GM12865 (cell line): ENCODE measurements at regions not wholly inside any gene's neighbourhood (a gene's known extent, or its start where the extent isn't known, plus 50 kb on each side); places are given as distances from the start of the nearest gene placed in this dataset.

Experiments
- DNase-seq: peaks from one replicate; pipeline ENCODE4 v3.0.0; 2010; ENCODE audit warnings: low read depth
- H3K4me3 ChIP-seq: 2 replicates; pipeline ENCODE4 v1.5.1; 2011; ENCODE audit warnings: mild to moderate bottlenecking, low read depth, low read length, control low read depth
- TF ChIP-seq, protein P1 (sequence below): IDR thresholded peaks from 2 replicates; pipeline ENCODE4 v1.5.1; 2011; ENCODE audit warnings: low read length, control low read depth, low read depth, inconsistent platforms; ENCODE audit not compliant: insufficient read depth; ENCODE audit errors: missing control alignments

DNA sequence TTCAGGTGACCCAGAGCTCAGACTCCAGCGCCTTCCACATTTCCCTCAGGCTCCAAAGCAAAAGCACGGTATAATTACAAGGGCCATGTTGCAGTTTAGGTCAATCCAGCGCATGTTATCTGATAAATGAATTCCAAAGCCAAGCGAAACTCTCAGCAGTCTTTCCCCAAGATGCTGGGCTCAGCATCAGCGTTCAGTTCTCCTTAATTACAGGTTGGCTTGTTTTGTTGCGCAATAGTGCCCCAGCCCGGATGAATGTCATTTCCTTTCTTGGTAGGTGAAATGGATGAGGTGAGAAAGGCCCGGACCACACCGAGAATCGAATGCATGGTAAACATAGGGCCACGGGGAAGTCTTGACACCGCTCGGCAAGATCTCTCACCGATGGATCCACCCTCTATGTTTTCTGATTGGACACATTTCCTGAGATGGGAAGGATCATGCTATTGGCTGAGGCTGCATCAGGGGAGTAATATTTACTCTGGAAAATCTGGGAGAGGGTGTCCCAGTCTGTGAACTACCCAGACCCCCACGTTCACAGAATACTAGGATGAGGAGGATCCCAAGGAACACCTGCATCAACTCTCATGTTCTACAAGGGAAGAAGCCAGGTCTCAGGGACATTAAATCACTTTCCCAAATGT is 221.2 kb upstream of the ANKRD55 start:
- H3K4me3 ChIP-seq = no peak overlapping the region
- TF ChIP-seq, protein P1, sequence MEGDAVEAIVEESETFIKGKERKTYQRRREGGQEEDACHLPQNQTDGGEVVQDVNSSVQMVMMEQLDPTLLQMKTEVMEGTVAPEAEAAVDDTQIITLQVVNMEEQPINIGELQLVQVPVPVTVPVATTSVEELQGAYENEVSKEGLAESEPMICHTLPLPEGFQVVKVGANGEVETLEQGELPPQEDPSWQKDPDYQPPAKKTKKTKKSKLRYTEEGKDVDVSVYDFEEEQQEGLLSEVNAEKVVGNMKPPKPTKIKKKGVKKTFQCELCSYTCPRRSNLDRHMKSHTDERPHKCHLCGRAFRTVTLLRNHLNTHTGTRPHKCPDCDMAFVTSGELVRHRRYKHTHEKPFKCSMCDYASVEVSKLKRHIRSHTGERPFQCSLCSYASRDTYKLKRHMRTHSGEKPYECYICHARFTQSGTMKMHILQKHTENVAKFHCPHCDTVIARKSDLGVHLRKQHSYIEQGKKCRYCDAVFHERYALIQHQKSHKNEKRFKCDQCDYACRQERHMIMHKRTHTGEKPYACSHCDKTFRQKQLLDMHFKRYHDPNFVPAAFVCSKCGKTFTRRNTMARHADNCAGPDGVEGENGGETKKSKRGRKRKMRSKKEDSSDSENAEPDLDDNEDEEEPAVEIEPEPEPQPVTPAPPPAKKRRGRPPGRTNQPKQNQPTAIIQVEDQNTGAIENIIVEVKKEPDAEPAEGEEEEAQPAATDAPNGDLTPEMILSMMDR = no peak
- DNase-seq = no peak

DNA sequence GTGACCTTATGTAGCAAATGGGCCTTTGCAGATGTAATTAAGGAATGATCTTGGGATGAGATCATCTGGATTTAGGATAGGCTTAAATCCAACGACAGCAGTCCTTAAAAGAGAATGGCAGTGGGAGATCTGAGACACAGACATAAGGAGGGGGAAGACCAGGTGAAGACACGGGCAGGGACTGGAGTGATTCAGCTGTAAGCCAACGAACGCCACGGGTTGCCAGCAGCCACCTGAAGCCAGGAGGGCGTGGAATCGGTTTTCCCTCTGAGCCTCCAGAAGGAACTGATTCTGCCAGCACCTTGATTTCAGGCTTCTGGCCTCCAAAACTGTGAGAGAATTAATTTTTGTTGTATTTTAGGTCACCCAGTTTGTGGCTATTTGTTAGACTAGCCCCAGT is 218.6 kb upstream of the ANKRD55 start:
- TF ChIP-seq, protein P1 = no peak
- DNase-seq = no peak
- H3K4me3 ChIP-seq = no peak overlapping the region

DNA sequence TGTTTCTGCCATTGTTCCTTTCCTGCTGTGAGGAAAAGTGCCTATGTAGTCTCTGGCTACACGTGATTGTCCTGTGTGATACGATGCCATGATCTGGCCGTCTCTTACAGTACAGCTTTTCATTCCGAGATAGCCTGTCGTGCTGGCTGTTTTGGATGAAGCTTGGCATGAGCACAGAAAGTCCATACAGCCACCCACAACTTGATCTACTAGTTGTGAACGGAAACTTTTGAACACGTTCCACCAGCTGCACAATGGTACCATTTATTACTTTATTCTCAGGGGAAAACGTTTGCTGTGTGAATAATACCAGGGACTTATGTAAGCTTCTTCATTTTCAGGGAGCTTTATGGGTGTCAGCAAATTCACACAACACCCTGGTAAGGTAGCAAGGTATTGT is 217.6 kb upstream of the ANKRD55 start:
- H3K4me3 ChIP-seq = no peak overlapping the region
- no peak for DNase-seq
- TF ChIP-seq, protein P1 = no peak

DNA sequence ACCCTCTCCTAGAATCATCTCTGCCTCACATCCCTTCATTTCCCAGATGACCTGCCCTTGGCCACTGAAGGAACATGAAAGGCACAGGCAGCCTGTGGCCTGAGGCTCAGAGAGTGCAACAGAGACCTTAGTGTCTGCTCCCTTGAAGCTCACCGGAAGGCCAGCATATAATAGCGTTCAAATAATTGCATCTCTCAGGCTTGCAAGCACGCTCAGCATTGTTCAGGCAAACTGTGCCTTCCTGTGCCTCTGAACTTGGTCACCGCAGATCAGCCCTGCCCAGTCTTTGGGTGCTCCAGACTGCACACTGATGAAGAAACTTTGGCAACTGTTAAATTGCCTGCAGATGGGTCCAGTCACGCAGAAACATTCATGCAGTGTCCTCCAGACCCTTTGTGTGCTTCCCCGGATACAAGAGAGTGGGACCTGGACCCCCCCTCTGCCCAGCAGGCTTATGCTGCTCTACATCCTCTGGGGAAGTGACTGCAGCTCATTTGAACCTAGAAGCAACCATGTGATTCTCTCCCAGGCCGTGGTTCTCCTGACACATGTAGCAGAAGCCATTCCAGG is 216.0 kb upstream of the ANKRD55 start:
- no peak for DNase-seq
- TF ChIP-seq, protein P1 = no peak
- no peak overlapping the region for H3K4me3 ChIP-seq

DNA sequence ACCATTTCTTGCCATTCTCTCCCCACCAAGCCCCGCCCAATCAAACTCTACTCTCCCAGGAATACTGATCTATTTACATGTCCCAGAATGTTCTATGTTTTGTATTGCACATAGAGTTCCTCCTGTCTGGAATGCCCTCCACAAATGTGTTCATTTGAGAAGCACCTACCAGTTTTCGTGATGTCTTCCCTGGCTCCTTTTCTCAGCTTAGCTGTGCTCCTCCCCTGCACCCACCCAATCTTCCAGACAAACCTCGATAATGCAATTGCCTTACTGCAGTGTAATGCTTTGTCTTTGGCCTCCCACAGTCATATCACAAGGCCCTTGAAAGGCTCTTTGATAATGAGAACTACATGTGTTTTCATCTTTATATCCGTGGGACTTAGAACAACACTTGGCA is 214.5 kb upstream of the ANKRD55 start:
- no peak for DNase-seq
- H3K4me3 ChIP-seq = no peak overlapping the region
- TF ChIP-seq, protein P1 = no peak

DNA sequence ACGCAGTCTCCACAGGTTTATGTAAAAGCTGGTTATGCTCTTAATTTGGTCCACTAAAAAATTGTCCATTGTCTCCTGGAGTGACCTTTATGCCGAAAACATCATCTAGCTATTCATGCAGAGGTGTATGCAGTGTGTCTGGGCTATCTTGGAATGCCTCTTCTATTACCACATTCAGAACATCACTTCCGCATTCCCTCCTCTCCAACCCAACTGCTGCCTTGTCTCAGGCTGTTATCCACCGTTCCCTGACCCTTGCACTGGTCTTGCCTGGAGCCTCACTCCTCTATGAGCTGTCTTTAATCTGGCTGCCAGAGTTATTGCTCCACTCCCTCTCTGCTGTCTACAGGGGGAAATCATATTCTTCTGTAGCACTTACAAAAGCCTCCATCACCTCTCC is 214.1 kb upstream of the ANKRD55 start:
- no peak overlapping the region for H3K4me3 ChIP-seq
- TF ChIP-seq, protein P1 = no peak
- DNase-seq = no peak

DNA sequence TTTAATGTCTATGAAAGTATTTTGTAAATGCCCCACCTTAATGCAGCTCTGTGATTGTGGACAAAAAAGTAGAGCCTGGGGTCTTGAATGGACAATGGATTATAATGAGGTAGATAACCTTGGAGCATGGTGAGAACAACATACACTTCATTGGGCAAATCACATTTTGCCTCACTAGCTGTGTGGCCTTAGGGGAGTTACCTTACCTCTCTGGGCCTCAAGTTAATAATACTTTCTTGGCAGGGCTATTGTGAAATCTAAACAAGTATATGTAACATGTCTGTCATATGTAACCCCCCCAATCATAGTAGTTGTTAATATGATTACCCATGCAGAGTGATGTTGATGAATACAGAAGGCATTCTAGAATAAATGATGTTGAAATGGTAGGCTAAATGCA is 213.6 kb upstream of the ANKRD55 start:
- no peak overlapping the region for H3K4me3 ChIP-seq
- no peak for DNase-seq
- TF ChIP-seq, protein P1 = no peak
